Activated CD4-positive, alpha-beta T cell treated with anti-CD3 and anti-CD28 coated beads, Interleukin-2, amount 50 U/mL, for 16 hours (primary cell): ENCODE measurements at regions not wholly inside any gene's neighbourhood (a gene's known extent, or its start where the extent isn't known, plus 50 kb on each side); places are given as distances from the start of the nearest gene placed in this dataset.

Experiments used
- DNase-seq: peaks from one replicate; pipeline ENCODE4 v3.0.0-alpha.2; 2020

- DNase-seq: no peak
Measured at GRCh38 chr20:55586610-55587009, 418.7 kb downstream of the CBLN4 start.

- no peak for DNase-seq
Measured at GRCh38 chr20:55584964-55585363, 420.4 kb downstream of the CBLN4 start.

GRCh38 chr20:55584307-55584706 lies 421.0 kb downstream of the CBLN4 start:
- no peak for DNase-seq

GRCh38 chr20:55583036-55583435 lies 422.3 kb downstream of the CBLN4 start:
- DNase-seq: no peak

- DNase-seq: no peak
Measured at GRCh38 chr20:55582498-55582897, 422.8 kb downstream of the CBLN4 start.

GRCh38 chr20:55581519-55581918 lies 423.8 kb downstream of the CBLN4 start:
- no peak for DNase-seq

- DNase-seq: no peak
Measured at GRCh38 chr20:55580475-55580874, 424.8 kb downstream of the CBLN4 start.

- no peak for DNase-seq
Measured at GRCh38 chr20:55579802-55580201, 425.5 kb downstream of the CBLN4 start.

GRCh38 chr20:55576981-55577380 lies 428.3 kb downstream of the CBLN4 start:
- DNase-seq: no peak

- DNase-seq: no peak
Measured at GRCh38 chr20:55569084-55569483, 436.2 kb downstream of the CBLN4 start.

GRCh38 chr20:55567826-55568225 lies 437.5 kb downstream of the CBLN4 start:
- DNase-seq: no peak

GRCh38 chr20:55565096-55565773 lies 440.1 kb downstream of the CBLN4 start:
- no peak for DNase-seq

- no peak for DNase-seq
Measured at GRCh38 chr20:55561259-55561658, 444.1 kb downstream of the CBLN4 start.

- no peak for DNase-seq
Measured at GRCh38 chr20:55557191-55557590, 448.1 kb downstream of the CBLN4 start.

GRCh38 chr20:55555075-55555650 lies 450.2 kb downstream of the CBLN4 start:
- no peak for DNase-seq

- DNase-seq: no peak
Measured at GRCh38 chr20:55544638-55545037, 460.7 kb downstream of the CBLN4 start.

- DNase-seq: no peak
Measured at GRCh38 chr20:55540486-55540885, 464.8 kb downstream of the CBLN4 start.

- no peak for DNase-seq
Measured at GRCh38 chr20:55540013-55540412, 465.3 kb downstream of the CBLN4 start.

- DNase-seq: no peak
Measured at GRCh38 chr20:55538261-55538908, 466.9 kb downstream of the CBLN4 start.

- DNase-seq: no peak
Measured at GRCh38 chr20:55535366-55535765, 470.0 kb downstream of the CBLN4 start.

- no peak for DNase-seq
Measured at GRCh38 chr20:55533632-55534031, 471.7 kb downstream of the CBLN4 start.

- DNase-seq: no peak
Measured at GRCh38 chr20:55530763-55531162, 474.6 kb downstream of the CBLN4 start.

GRCh38 chr20:55528482-55528881 lies 476.8 kb downstream of the CBLN4 start:
- DNase-seq: no peak

GRCh38 chr20:55522296-55522815 lies 483.0 kb downstream of the CBLN4 start:
- DNase-seq: no peak
